WTC11 (cell line): ENCODE measurements at regions not wholly inside any gene's neighbourhood (a gene's known extent, or its start where the extent isn't known, plus 50 kb on each side); places are given as distances from the start of the nearest gene placed in this dataset.

Experiments
- ATAC-seq: fragments of 200-7000 bp; cut with Tn5 transposase; 2 replicates; pipeline ENCODE4 v1.10.0; 2021; ENCODE audit warnings: mild to moderate bottlenecking, moderate library complexity
- CTCF ChIA-PET: fragments of 300-600 bp; sonication (Branson Sonifier 250); formaldehyde crosslinking; loops from one replicate; lab custom pipeline; 2021; ENCODE audit warnings: antibody characterized with exemption; lab: Charles Lee
- POLR2A ChIA-PET: fragments of 350-600 bp; sonication (Branson Sonifier 250); formaldehyde crosslinking; loops from one replicate; lab custom pipeline; 2021; ENCODE audit warnings: antibody characterized with exemption; lab: Charles Lee
- DNase-seq: peaks from one replicate; pipeline ENCODE4 v3.0.0; 2021; ENCODE audit warnings: low spot score
- H3K27ac Mint-ChIP-seq: 2 replicates; pipeline ENCODE4 v1.8.0; 2021; ENCODE audit warnings: mixed read lengths
- H3K27me3 Mint-ChIP-seq: 2 replicates; pipeline ENCODE4 v1.8.0; 2021; ENCODE audit warnings: low read depth, mild to moderate bottlenecking, moderate library complexity, mixed read lengths
- H3K36me3 Mint-ChIP-seq: 2 replicates; pipeline ENCODE4 v1.8.0; 2021; ENCODE audit warnings: mixed read lengths
- H3K4me1 Mint-ChIP-seq: 2 replicates; pipeline ENCODE4 v1.8.0; 2022; ENCODE audit warnings: mixed read lengths
- H3K4me3 Mint-ChIP-seq: 2 replicates; pipeline ENCODE4 v1.8.0; 2021; ENCODE audit warnings: mild to moderate bottlenecking, moderate library complexity, mixed read lengths
- H3K9me3 Mint-ChIP-seq: 2 replicates; pipeline ENCODE4 v1.8.0; 2021; ENCODE audit warnings: mixed read lengths
- ATF3 ChIP-seq: sonication (generic); formaldehyde crosslinking; conservative IDR thresholded peaks from 2 replicates; pipeline ENCODE4 v1.8.1; 2022; ENCODE audit warnings: mild to moderate bottlenecking, missing genetic modification reagents
- ERG ChIP-seq: fragments of 250-450 bp; sonication (Bioruptor Pico); IDR thresholded peaks from 2 replicates; pipeline ENCODE4 v1.8.0; 2021; ENCODE audit warnings: mild to moderate bottlenecking
- ETV6 ChIP-seq: sonication (generic); formaldehyde crosslinking; IDR thresholded peaks from 2 replicates; pipeline ENCODE4 v1.8.1; 2022; ENCODE audit warnings: mild to moderate bottlenecking, missing genetic modification reagents
- NFATC4 ChIP-seq: fragments of 250-450 bp; sonication (Bioruptor Pico); IDR thresholded peaks from 2 replicates; pipeline ENCODE4 v1.9.0; 2021; ENCODE audit warnings: mild to moderate bottlenecking
- PRRX2 ChIP-seq: fragments of 250-450 bp; sonication (Bioruptor Pico); IDR thresholded peaks from 2 replicates; pipeline ENCODE4 v1.8.0; 2021; ENCODE audit warnings: mild to moderate bottlenecking
- STAT6 ChIP-seq: sonication (generic); formaldehyde crosslinking; conservative IDR thresholded peaks from 2 replicates; pipeline ENCODE4 v1.8.1; 2023; ENCODE audit warnings: mild to moderate bottlenecking, low read depth, missing genetic modification reagents, moderate library complexity
- TP53 ChIP-seq: sonication (generic); formaldehyde crosslinking; IDR thresholded peaks from 2 replicates; pipeline ENCODE4 v1.8.1; 2023; ENCODE audit warnings: mild to moderate bottlenecking, missing genetic modification reagents
- ZBTB21 ChIP-seq: sonication (generic); formaldehyde crosslinking; IDR thresholded peaks from 2 replicates; pipeline ENCODE4 v1.8.1; 2023; ENCODE audit warnings: mild to moderate bottlenecking, missing genetic modification reagents, borderline replicate concordance
- ZNF281 ChIP-seq: sonication (generic); formaldehyde crosslinking; IDR thresholded peaks from 2 replicates; pipeline ENCODE4 v1.8.0; 2023; ENCODE audit warnings: mild to moderate bottlenecking, missing genetic modification reagents
- ZNF317 ChIP-seq: sonication (generic); formaldehyde crosslinking; IDR thresholded peaks from 2 replicates; pipeline ENCODE4 v1.8.1; 2023; ENCODE audit warnings: low read depth, mild to moderate bottlenecking, moderate library complexity, missing genetic modification reagents, borderline replicate concordance
- ZNF423 ChIP-seq: fragments of 250-450 bp; sonication (Bioruptor Pico); IDR thresholded peaks from 2 replicates; pipeline ENCODE4 v2.1.2; 2022; ENCODE audit warnings: mild to moderate bottlenecking, moderate library complexity
- TF ChIP-seq, protein P1 (sequence below): fragments of 250-450 bp; sonication (Bioruptor Pico); IDR thresholded peaks from 2 replicates; pipeline ENCODE4 v1.9.0; 2021; ENCODE audit warnings: moderate library complexity, mild to moderate bottlenecking, inconsistent platforms, borderline replicate concordance
- TF ChIP-seq, protein P2 (sequence below): sonication (generic); formaldehyde crosslinking; IDR thresholded peaks from 2 replicates; pipeline ENCODE4 v1.8.0; 2022; ENCODE audit warnings: mild to moderate bottlenecking, missing genetic modification reagents
- TF ChIP-seq, protein P3 (sequence below): sonication (generic); formaldehyde crosslinking; IDR thresholded peaks from 2 replicates; pipeline ENCODE4 v1.8.1; 2022; ENCODE audit warnings: mild to moderate bottlenecking, missing genetic modification reagents, moderate library complexity, borderline replicate concordance
- TF ChIP-seq, protein P4 (sequence below): fragments of 250-450 bp; sonication (Bioruptor Pico); IDR thresholded peaks from 2 replicates; pipeline ENCODE4 v1.9.0; 2021; ENCODE audit warnings: mild to moderate bottlenecking, borderline replicate concordance

DNA sequence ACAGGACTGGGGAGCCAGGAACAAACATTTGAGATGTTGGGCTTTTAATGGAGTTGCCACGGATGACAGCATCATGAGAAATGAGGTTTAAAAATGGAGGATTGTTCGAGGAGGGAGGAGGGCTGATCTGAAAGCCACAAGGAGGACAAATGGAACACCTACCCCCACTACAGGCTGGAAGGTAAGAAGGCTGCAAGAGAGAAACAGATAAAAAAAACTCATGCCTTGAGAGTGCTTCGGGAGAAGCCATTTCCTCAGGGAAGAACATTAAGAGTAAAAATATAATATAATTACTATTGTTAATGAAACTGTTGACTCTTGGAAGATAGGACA, 119.5 kb upstream of the MAP9 start (continued):
- TF ChIP-seq, protein P1, sequence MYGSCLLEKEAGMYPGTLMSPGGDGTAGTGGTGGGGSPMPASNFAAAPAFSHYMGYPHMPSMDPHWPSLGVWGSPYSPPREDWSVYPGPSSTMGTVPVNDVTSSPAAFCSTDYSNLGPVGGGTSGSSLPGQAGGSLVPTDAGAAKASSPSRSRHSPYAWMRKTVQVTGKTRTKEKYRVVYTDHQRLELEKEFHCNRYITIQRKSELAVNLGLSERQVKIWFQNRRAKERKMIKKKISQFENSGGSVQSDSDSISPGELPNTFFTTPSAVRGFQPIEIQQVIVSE (CRISPR knock-in tag): no peak
- no peak for TF ChIP-seq TP53 (CRISPR knock-in tag)
- no peak for TF ChIP-seq ETV6
- no peak for TF ChIP-seq ZNF281 (CRISPR knock-in tag)
- TF ChIP-seq ZBTB21: no peak
- TF ChIP-seq, protein P2, sequence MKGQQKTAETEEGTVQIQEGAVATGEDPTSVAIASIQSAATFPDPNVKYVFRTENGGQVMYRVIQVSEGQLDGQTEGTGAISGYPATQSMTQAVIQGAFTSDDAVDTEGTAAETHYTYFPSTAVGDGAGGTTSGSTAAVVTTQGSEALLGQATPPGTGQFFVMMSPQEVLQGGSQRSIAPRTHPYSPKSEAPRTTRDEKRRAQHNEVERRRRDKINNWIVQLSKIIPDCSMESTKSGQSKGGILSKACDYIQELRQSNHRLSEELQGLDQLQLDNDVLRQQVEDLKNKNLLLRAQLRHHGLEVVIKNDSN (CRISPR knock-in tag): no peak
- TF ChIP-seq ERG (CRISPR knock-in tag): no peak
- TF ChIP-seq STAT6 (CRISPR knock-in tag): no peak

- no peaks in the 10 kb centered on the region for H3K4me1 Mint-ChIP-seq
- CTCF ChIA-PET: no interaction called here
- DNase-seq: no peak
- TF ChIP-seq, protein P3, sequence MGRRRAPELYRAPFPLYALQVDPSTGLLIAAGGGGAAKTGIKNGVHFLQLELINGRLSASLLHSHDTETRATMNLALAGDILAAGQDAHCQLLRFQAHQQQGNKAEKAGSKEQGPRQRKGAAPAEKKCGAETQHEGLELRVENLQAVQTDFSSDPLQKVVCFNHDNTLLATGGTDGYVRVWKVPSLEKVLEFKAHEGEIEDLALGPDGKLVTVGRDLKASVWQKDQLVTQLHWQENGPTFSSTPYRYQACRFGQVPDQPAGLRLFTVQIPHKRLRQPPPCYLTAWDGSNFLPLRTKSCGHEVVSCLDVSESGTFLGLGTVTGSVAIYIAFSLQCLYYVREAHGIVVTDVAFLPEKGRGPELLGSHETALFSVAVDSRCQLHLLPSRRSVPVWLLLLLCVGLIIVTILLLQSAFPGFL: no peak
- TF ChIP-seq ATF3 (no peak), ZBTB21 (no peak), ERG (CRISPR knock-in tag) (no peak), ZNF423 (CRISPR knock-in tag) (no peak), PRRX2 (CRISPR knock-in tag) (no peak), STAT6 (CRISPR knock-in tag) (no peak), NFATC4 (CRISPR knock-in tag) (no peak), ZNF317 (CRISPR knock-in tag) (no peak)
- TF ChIP-seq, protein P4, sequence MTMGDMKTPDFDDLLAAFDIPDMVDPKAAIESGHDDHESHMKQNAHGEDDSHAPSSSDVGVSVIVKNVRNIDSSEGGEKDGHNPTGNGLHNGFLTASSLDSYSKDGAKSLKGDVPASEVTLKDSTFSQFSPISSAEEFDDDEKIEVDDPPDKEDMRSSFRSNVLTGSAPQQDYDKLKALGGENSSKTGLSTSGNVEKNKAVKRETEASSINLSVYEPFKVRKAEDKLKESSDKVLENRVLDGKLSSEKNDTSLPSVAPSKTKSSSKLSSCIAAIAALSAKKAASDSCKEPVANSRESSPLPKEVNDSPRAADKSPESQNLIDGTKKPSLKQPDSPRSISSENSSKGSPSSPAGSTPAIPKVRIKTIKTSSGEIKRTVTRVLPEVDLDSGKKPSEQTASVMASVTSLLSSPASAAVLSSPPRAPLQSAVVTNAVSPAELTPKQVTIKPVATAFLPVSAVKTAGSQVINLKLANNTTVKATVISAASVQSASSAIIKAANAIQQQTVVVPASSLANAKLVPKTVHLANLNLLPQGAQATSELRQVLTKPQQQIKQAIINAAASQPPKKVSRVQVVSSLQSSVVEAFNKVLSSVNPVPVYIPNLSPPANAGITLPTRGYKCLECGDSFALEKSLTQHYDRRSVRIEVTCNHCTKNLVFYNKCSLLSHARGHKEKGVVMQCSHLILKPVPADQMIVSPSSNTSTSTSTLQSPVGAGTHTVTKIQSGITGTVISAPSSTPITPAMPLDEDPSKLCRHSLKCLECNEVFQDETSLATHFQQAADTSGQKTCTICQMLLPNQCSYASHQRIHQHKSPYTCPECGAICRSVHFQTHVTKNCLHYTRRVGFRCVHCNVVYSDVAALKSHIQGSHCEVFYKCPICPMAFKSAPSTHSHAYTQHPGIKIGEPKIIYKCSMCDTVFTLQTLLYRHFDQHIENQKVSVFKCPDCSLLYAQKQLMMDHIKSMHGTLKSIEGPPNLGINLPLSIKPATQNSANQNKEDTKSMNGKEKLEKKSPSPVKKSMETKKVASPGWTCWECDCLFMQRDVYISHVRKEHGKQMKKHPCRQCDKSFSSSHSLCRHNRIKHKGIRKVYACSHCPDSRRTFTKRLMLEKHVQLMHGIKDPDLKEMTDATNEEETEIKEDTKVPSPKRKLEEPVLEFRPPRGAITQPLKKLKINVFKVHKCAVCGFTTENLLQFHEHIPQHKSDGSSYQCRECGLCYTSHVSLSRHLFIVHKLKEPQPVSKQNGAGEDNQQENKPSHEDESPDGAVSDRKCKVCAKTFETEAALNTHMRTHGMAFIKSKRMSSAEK (CRISPR knock-in tag): no peak
Measured at GRCh38 chr4:155495572-155496293, 119.0 kb upstream of the MAP9 start.

More at GRCh38 chr4:155495572-155496293, 119.0 kb upstream of the MAP9 start:
- no peaks in the 10 kb centered on the region; the same call in 1 of the 2 replicates for H3K27me3 Mint-ChIP-seq
- no peak overlapping the region for H3K4me3 Mint-ChIP-seq
- ATAC-seq: no peak
- POLR2A ChIA-PET: no interaction called here
- H3K9me3 Mint-ChIP-seq: no peaks in the 10 kb centered on the region
- H3K36me3 Mint-ChIP-seq: no peaks in the 10 kb centered on the region
- no peak overlapping the region for H3K27ac Mint-ChIP-seq
